Chondrocyte (in vitro differentiated cells): ENCODE measurements at regions not wholly inside any gene's neighbourhood (a gene's known extent, or its start where the extent isn't known, plus 50 kb on each side); places are given as distances from the start of the nearest gene placed in this dataset.

Source experiments
- DNase-seq: peaks from one replicate; pipeline ENCODE4 v3.0.0; 2021; ENCODE audit warnings: mixed read lengths, low spot score
- H3K27ac Mint-ChIP-seq: one replicate; pipeline ENCODE4 v1.8.0; 2021; ENCODE audit warnings: mild to moderate bottlenecking, moderate library complexity, mixed read lengths; ENCODE audit not compliant: unreplicated experiment
- H3K27me3 Mint-ChIP-seq: 2 replicates; pipeline ENCODE4 v1.8.0; 2021; ENCODE audit warnings: low read depth, mixed read lengths
- H3K36me3 Mint-ChIP-seq: 2 replicates; pipeline ENCODE4 v1.8.0; 2021; ENCODE audit warnings: low read depth, mixed read lengths
- H3K4me1 Mint-ChIP-seq: 2 replicates; pipeline ENCODE4 v1.8.0; 2021; ENCODE audit warnings: low read depth, mild to moderate bottlenecking, mixed read lengths
- H3K4me3 Mint-ChIP-seq: one replicate; pipeline ENCODE4 v1.8.0; 2021; ENCODE audit warnings: mild to moderate bottlenecking, moderate library complexity, mixed read lengths; ENCODE audit not compliant: unreplicated experiment
- H3K9me3 Mint-ChIP-seq: 2 replicates; pipeline ENCODE4 v1.8.0; 2021; ENCODE audit warnings: low read depth, mixed read lengths
- TF ChIP-seq, protein P1 (sequence below): fragments of 200-600 bp; sonication (generic); IDR thresholded peaks from 2 replicates; pipeline ENCODE4 v1.5.0; 2021; ENCODE audit warnings: antibody characterized with exemption, mild to moderate bottlenecking, moderate library complexity

DNA sequence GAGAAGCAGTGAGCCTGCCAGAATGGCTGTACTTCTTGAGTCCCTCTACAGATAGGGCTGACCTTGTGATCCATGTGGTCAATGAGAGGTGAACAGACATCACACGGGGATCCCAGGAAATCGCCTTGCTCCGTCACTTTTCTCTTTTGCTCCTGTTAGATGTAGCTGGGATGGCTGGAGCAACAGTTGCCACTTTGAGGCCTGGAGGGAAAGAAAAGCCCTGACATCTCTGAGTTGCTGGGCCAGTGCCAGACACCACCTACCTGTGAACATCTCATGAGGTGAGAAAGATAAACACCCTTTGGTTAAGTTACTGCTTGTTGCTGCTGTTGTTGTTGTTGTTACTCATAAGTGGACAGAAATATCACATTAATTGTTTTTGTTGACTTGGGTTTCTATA, 840.3 kb downstream of the TBC1D22A start:
- Mint-ChIP-seq H3K4me3 (no peak overlapping the region), H3K36me3 (no peaks in the 10 kb centered on the region), H3K9me3 (peaks cover 16% of the 10 kb centered on the region), H3K4me1 (no peaks in the 10 kb centered on the region), H3K27me3 (no peaks in the 10 kb centered on the region), H3K27ac (no peak overlapping the region)
- TF ChIP-seq, protein P1, sequence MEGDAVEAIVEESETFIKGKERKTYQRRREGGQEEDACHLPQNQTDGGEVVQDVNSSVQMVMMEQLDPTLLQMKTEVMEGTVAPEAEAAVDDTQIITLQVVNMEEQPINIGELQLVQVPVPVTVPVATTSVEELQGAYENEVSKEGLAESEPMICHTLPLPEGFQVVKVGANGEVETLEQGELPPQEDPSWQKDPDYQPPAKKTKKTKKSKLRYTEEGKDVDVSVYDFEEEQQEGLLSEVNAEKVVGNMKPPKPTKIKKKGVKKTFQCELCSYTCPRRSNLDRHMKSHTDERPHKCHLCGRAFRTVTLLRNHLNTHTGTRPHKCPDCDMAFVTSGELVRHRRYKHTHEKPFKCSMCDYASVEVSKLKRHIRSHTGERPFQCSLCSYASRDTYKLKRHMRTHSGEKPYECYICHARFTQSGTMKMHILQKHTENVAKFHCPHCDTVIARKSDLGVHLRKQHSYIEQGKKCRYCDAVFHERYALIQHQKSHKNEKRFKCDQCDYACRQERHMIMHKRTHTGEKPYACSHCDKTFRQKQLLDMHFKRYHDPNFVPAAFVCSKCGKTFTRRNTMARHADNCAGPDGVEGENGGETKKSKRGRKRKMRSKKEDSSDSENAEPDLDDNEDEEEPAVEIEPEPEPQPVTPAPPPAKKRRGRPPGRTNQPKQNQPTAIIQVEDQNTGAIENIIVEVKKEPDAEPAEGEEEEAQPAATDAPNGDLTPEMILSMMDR, result no peak
- peak; percentile 33 for DNase-seq

DNA sequence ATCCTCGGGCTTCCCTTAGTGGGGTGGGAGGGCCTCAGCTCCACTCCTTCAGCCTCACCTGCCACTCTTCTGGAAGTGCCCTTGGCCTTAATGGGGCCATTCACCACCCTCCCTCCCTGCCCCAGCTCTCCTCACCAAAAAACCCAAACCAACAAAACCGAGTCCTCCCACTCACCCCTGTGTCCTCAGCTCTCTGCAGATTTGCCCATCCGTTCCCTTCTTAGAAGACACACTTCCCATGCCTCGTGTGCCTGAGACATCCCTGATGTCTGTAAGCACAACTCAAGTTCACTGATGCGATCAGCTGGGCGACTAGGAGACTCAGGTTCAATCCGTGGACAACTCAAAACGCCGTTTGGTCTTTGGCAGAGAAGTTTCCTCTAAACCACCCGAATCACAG, 839.2 kb downstream of the TBC1D22A start:
- no peaks in the 10 kb centered on the region for H3K36me3 Mint-ChIP-seq
- H3K27ac Mint-ChIP-seq, result no peak overlapping the region
- DNase-seq, result peak; percentile 30
- no peaks in the 10 kb centered on the region for H3K4me1 Mint-ChIP-seq
- peaks cover 18% of the 10 kb centered on the region for H3K9me3 Mint-ChIP-seq
- no peak overlapping the region for H3K4me3 Mint-ChIP-seq
- TF ChIP-seq, protein P1, result no peak
- no peaks in the 10 kb centered on the region for H3K27me3 Mint-ChIP-seq

DNA sequence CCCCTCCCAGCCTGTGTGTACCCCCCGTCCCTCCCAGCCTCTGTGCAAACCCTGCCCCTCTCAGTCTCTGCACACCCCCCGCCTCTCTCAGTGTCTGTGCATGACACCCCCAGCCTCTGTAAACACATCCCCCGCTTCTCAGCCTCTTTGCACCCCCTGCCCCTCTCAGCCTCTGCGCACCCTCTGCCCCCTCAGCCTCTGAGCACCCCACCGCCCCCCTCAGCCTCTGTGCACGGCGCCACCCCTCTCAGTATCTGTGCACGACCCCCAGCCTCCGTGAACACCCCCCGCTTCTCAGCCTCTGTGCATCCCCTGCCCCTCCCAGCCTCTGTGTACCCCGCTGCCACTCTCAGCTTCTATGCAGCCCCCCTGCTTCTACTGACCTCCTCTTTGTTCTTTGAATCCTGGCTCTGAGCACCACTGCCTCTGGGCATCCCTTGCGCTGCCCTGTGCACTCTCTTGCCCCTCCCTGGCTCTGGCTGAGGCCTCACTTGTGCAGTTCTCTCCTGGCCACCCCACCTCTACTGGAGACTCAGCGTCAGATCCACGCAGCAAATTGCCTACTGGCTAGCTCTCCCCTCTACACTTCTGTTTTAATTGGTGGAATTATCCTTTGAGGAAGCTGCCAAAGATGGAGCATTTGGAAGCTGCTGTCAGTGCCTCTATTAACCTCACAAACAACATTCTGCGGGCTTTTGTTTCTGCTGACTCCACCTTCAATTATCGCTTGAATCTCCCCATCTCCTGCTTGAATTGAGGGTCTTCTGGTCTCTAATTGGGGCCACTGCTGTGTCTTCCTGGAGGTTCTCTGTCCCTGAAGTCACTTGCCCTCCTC, 838.6 kb downstream of the TBC1D22A start:
- Mint-ChIP-seq H3K9me3 (peaks cover 18% of the 10 kb centered on the region), H3K4me3 (no peak overlapping the region), H3K27ac (no peak overlapping the region), H3K36me3 (no peaks in the 10 kb centered on the region), H3K4me1 (no peaks in the 10 kb centered on the region), H3K27me3 (no peaks in the 10 kb centered on the region)
- peak; percentile 51 for DNase-seq
- TF ChIP-seq, protein P1, result no peak

DNA sequence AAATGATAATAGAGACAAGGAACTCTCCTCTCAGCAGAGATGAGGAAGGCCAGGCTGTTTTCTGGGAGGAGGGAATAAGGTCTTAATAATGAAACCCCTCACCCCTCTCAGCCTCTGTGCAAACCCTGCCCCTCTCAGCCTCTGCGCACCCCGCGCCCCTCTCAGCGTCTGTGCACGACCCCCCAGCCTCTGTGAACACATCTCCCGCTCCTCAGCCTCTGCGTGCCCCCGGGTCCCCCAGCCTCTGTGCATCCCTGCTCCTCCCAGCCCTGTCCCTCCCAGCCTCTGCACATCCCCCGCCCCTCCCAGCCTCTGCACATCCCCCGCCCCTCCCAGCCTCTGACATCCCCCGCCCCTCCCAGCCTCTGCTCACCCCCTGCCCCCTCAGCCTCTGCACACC, 837.8 kb downstream of the TBC1D22A start:
- no peaks in the 10 kb centered on the region for H3K27me3 Mint-ChIP-seq
- H3K27ac Mint-ChIP-seq, result no peak overlapping the region
- no peaks in the 10 kb centered on the region for H3K4me1 Mint-ChIP-seq
- no peak overlapping the region for H3K4me3 Mint-ChIP-seq
- TF ChIP-seq, protein P1, result no peak
- peak; percentile 78 for DNase-seq
- no peaks in the 10 kb centered on the region for H3K36me3 Mint-ChIP-seq
- H3K9me3 Mint-ChIP-seq, result peaks cover 16% of the 10 kb centered on the region

DNA sequence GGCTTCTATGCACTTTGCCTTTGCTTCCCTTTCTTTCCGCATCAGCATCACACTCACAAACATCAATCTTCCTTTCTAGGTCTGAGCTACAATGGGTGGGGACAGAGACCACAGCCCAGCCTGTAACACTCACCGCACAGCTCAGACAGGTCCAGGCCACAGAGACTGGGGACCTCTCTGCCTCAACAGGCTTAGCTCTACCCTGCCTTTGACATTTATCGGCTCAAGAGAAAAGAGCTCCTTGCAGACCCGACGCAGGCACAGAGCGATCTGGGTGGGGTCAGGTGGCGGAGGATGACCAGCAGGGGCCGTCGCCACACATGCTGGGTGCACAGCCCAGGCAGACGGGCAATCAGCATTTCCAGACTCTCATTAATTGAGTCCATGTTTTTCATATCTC, 837.3 kb downstream of the TBC1D22A start:
- DNase-seq, result peak; percentile 83
- Mint-ChIP-seq H3K9me3 (peaks cover 21% of the 10 kb centered on the region), H3K27me3 (no peaks in the 10 kb centered on the region), H3K27ac (no peak overlapping the region), H3K36me3 (no peaks in the 10 kb centered on the region), H3K4me3 (no peak overlapping the region), H3K4me1 (no peaks in the 10 kb centered on the region)
- TF ChIP-seq, protein P1, result no peak
